ENCODE measurements at regions not wholly inside any gene's neighbourhood (a gene's known extent, or its start where the extent isn't known, plus 50 kb on each side); places are given as distances from the start of the nearest gene placed in this dataset.

DNA sequence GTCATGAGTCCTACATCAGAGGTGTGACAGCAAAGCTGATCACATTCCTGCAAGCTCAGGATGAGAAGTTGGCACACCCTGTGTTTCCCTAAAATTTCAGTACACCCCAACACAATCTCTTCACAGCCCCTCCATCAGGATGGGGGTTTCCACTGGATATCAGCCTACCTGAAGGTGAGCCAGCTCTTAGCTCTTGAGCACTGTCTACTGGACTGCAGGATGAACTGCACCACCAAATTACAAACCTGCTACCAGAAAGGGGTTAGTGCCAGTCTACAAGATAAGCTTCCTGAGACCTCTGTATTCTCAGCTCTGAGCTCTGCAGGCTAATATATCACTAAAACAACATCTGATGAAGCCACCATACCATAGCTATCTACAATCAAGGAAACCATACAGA is 1616.2 kb upstream of the SPRY2 start:
- ATAC-seq (peak; percentile 84), FAIRE-seq (no peak), DNase-seq (ENCODE audit: low read depth, low spot score) (no peak)
- CTCF ChIA-PET: interaction anchor here (0.6 to 1.6 kb wide), 7 partner anchors 8 to 899 kb away, joined by 3 to 6 read pairs (median 3); no protein-coding TSS in a partner anchor
- no peaks in the 10 kb centered on the region for H3K4me1 ChIP-seq (ENCODE audit: control insufficient read depth, insufficient read depth, low read length)
- SMC1A ChIA-PET (ENCODE audit: uncharacterized antibody, unreplicated experiment): interaction anchor here (0.7 to 0.9 kb wide), 3 partner anchors 40 to 787 kb away, joined by 3 to 4 read pairs (median 3); no protein-coding TSS in a partner anchor
- no peak overlapping the region for H2AFZ ChIP-seq (ENCODE audit: control insufficient read depth, low read depth, low read length)
- no peak overlapping the region for H3K4me2 ChIP-seq (ENCODE audit: control insufficient read depth, insufficient read depth)
- no peak overlapping the region for H3K4me3 ChIP-seq
- BruUV-seq (replicated peaks): no TSS peak
- no peaks in the 10 kb centered on the region for H4K20me1 ChIP-seq (ENCODE audit: control insufficient read depth, insufficient read depth)
- H3K79me2 ChIP-seq (ENCODE audit: control insufficient read depth, insufficient read depth, low read length): no peaks in the 10 kb centered on the region
- POLR2A ChIA-PET: no interaction called here
- H3K27ac ChIP-seq (ENCODE audit: control insufficient read depth, insufficient read depth): no peak overlapping the region
- RAD21 ChIA-PET (ENCODE audit: unreplicated experiment): interaction anchor here (1.0 to 1.6 kb wide), 2 partner anchors 417 to 786 kb away, joined by 3 to 4 read pairs; no protein-coding TSS in a partner anchor
- in situ Hi-C loops (cut with MboI): no loop called here
- intact Hi-C loops (cut with micrococcal nuclease; ENCODE audit: unreplicated experiment): no loop called here
- H3K9ac ChIP-seq (ENCODE audit: control insufficient read depth, insufficient read depth, low read length): no peak overlapping the region
- no peaks in the 10 kb centered on the region for H3K27me3 ChIP-seq (replicated peaks in 1 of 2; ENCODE audit: control insufficient read depth in 2 of 2, insufficient read depth in 2 of 2, low read length in 1 of 2)
- H3K9me3 ChIP-seq (replicated peaks; ENCODE audit: control insufficient read depth, insufficient read depth, low read length): no peaks in the 10 kb centered on the region
- TF ChIP-seq, protein P1, sequence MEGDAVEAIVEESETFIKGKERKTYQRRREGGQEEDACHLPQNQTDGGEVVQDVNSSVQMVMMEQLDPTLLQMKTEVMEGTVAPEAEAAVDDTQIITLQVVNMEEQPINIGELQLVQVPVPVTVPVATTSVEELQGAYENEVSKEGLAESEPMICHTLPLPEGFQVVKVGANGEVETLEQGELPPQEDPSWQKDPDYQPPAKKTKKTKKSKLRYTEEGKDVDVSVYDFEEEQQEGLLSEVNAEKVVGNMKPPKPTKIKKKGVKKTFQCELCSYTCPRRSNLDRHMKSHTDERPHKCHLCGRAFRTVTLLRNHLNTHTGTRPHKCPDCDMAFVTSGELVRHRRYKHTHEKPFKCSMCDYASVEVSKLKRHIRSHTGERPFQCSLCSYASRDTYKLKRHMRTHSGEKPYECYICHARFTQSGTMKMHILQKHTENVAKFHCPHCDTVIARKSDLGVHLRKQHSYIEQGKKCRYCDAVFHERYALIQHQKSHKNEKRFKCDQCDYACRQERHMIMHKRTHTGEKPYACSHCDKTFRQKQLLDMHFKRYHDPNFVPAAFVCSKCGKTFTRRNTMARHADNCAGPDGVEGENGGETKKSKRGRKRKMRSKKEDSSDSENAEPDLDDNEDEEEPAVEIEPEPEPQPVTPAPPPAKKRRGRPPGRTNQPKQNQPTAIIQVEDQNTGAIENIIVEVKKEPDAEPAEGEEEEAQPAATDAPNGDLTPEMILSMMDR (IDR thresholded peaks at IDR 0.05 in 2 of 3, conservative IDR thresholded peaks at IDR 0.05 in 1 of 3; ENCODE audit: control insufficient read depth in 2 of 3, extremely low read depth in 1 of 3, insufficient read depth in 1 of 3, low read depth in 3 of 3, low read length in 3 of 3): peak; percentile 29 to 49 (median 30); a peak in 5 of 6 replicates
- TF ChIP-seq BACH1 (IDR thresholded peaks at IDR 0.05; ENCODE audit: borderline replicate concordance): no peak
- no peaks in the 10 kb centered on the region for H3K36me3 ChIP-seq (ENCODE audit: control insufficient read depth in 2 of 2, insufficient read depth in 2 of 2, low read length in 1 of 2)

DNA sequence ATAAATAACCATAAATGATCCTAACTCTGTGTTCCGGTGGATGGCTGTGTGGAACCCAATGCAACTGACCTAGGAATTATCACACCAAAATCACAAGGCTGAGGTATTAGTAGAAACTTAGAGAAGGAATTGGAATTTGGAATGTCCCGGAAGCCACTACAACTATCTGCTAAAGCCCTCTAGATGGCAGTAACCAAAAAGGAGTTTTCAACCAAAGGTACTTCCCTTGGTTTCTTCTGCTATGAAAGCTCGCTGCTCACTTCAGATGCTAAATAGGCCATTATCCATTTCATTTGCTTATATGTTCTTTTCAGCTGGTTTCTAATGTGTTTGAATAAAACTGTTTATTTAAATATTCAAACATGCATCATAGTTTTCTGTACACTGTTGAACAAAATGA is 1589.1 kb upstream of the SPRY2 start:
- ChIA-PET CTCF (interaction anchor here (0.9 to 1.9 kb wide), 4 partner anchors 27 to 403 kb away, joined by 3 to 6 read pairs (median 3); no protein-coding TSS in a partner anchor), POLR2A (no interaction called here), RAD21 (ENCODE audit: unreplicated experiment) (no interaction called here), SMC1A (ENCODE audit: uncharacterized antibody, unreplicated experiment) (interaction anchor here (0.7 kb wide), 1 partner anchor 759 kb away, joined by 3 read pairs; no protein-coding TSS in a partner anchor)
- DNase-seq (ENCODE audit: low read depth, low spot score) (no peak), FAIRE-seq (no peak), ATAC-seq (peak; percentile 69)
- H3K27me3 ChIP-seq (replicated peaks in 1 of 2; ENCODE audit: control insufficient read depth in 2 of 2, insufficient read depth in 2 of 2, low read length in 1 of 2): no peaks in the 10 kb centered on the region
- H3K9me3 ChIP-seq (replicated peaks; ENCODE audit: control insufficient read depth, insufficient read depth, low read length): no peaks in the 10 kb centered on the region
- H3K4me2 ChIP-seq (ENCODE audit: control insufficient read depth, insufficient read depth): no peak overlapping the region
- no peaks in the 10 kb centered on the region for H3K4me1 ChIP-seq (ENCODE audit: control insufficient read depth, insufficient read depth, low read length)
- 58% methylated on average over 3 of the region's 3 CpGs for WGBS (ENCODE audit: insufficient coverage, insufficient replicate concordance, low lambda C conversion rate, missing lambda C conversion rate)
- no peak overlapping the region for H3K4me3 ChIP-seq
- no peaks in the 10 kb centered on the region for H4K20me1 ChIP-seq (ENCODE audit: control insufficient read depth, insufficient read depth)
- no peak overlapping the region for H3K9ac ChIP-seq (ENCODE audit: control insufficient read depth, insufficient read depth, low read length)
- no TSS peak for BruUV-seq (replicated peaks)
- H3K36me3 ChIP-seq (ENCODE audit: control insufficient read depth in 2 of 2, insufficient read depth in 2 of 2, low read length in 1 of 2): no peaks in the 10 kb centered on the region
- intact Hi-C loops (cut with micrococcal nuclease; ENCODE audit: unreplicated experiment) (loop anchor here (1.0 kb wide), 1 partner anchor 400 kb away; no protein-coding TSS in a partner anchor), in situ Hi-C loops (cut with MboI) (no loop called here)
- H3K79me2 ChIP-seq (ENCODE audit: control insufficient read depth, insufficient read depth, low read length): no peaks in the 10 kb centered on the region
- no peak overlapping the region for H3K27ac ChIP-seq (ENCODE audit: control insufficient read depth, insufficient read depth)
- H2AFZ ChIP-seq (ENCODE audit: control insufficient read depth, low read depth, low read length): no peak overlapping the region
- TF ChIP-seq, protein P2, sequence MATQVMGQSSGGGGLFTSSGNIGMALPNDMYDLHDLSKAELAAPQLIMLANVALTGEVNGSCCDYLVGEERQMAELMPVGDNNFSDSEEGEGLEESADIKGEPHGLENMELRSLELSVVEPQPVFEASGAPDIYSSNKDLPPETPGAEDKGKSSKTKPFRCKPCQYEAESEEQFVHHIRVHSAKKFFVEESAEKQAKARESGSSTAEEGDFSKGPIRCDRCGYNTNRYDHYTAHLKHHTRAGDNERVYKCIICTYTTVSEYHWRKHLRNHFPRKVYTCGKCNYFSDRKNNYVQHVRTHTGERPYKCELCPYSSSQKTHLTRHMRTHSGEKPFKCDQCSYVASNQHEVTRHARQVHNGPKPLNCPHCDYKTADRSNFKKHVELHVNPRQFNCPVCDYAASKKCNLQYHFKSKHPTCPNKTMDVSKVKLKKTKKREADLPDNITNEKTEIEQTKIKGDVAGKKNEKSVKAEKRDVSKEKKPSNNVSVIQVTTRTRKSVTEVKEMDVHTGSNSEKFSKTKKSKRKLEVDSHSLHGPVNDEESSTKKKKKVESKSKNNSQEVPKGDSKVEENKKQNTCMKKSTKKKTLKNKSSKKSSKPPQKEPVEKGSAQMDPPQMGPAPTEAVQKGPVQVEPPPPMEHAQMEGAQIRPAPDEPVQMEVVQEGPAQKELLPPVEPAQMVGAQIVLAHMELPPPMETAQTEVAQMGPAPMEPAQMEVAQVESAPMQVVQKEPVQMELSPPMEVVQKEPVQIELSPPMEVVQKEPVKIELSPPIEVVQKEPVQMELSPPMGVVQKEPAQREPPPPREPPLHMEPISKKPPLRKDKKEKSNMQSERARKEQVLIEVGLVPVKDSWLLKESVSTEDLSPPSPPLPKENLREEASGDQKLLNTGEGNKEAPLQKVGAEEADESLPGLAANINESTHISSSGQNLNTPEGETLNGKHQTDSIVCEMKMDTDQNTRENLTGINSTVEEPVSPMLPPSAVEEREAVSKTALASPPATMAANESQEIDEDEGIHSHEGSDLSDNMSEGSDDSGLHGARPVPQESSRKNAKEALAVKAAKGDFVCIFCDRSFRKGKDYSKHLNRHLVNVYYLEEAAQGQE (IDR thresholded peaks at IDR 0.05; ENCODE audit: low read depth, low read length): no peak
- TF ChIP-seq, protein P3, sequence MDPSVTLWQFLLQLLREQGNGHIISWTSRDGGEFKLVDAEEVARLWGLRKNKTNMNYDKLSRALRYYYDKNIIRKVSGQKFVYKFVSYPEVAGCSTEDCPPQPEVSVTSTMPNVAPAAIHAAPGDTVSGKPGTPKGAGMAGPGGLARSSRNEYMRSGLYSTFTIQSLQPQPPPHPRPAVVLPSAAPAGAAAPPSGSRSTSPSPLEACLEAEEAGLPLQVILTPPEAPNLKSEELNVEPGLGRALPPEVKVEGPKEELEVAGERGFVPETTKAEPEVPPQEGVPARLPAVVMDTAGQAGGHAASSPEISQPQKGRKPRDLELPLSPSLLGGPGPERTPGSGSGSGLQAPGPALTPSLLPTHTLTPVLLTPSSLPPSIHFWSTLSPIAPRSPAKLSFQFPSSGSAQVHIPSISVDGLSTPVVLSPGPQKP (IDR thresholded peaks at IDR 0.05; ENCODE audit: low read depth, low read length): no peak
- TF ChIP-seq IRF4 (IDR thresholded peaks at IDR 0.05; ENCODE audit: low read depth, low read length): no peak
- TF ChIP-seq, protein P4, sequence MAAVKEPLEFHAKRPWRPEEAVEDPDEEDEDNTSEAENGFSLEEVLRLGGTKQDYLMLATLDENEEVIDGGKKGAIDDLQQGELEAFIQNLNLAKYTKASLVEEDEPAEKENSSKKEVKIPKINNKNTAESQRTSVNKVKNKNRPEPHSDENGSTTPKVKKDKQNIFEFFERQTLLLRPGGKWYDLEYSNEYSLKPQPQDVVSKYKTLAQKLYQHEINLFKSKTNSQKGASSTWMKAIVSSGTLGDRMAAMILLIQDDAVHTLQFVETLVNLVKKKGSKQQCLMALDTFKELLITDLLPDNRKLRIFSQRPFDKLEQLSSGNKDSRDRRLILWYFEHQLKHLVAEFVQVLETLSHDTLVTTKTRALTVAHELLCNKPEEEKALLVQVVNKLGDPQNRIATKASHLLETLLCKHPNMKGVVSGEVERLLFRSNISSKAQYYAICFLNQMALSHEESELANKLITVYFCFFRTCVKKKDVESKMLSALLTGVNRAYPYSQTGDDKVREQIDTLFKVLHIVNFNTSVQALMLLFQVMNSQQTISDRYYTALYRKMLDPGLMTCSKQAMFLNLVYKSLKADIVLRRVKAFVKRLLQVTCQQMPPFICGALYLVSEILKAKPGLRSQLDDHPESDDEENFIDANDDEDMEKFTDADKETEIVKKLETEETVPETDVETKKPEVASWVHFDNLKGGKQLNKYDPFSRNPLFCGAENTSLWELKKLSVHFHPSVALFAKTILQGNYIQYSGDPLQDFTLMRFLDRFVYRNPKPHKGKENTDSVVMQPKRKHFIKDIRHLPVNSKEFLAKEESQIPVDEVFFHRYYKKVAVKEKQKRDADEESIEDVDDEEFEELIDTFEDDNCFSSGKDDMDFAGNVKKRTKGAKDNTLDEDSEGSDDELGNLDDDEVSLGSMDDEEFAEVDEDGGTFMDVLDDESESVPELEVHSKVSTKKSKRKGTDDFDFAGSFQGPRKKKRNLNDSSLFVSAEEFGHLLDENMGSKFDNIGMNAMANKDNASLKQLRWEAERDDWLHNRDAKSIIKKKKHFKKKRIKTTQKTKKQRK (IDR thresholded peaks at IDR 0.05; ENCODE audit: low read depth, low read length): no peak

Data from GM12878 (cell line).